ENCODE measurements at regions not wholly inside any gene's neighbourhood (a gene's known extent, or its start where the extent isn't known, plus 50 kb on each side); places are given as distances from the start of the nearest gene placed in this dataset.

DNA sequence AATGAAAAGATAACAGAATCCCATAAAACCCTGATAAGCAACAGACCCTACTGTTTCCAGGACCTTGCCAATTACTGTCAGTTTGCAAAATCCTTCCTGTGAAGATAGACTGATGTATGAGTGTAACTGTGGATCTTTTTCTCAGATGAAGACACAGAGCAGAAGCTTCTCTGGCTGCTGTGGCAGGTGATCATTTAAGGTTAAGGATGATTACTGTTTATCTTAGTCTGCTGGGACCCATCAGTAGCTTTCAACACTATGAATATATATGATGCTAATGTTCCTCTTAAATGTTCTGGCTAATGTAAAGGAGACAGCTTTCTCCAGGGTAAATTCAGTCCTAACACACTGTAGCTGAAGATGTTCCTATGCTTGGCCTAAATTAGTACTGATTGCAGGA is 56.0 kb upstream of the CTTNBP2 start:
- DNase-seq, result no peak

DNA sequence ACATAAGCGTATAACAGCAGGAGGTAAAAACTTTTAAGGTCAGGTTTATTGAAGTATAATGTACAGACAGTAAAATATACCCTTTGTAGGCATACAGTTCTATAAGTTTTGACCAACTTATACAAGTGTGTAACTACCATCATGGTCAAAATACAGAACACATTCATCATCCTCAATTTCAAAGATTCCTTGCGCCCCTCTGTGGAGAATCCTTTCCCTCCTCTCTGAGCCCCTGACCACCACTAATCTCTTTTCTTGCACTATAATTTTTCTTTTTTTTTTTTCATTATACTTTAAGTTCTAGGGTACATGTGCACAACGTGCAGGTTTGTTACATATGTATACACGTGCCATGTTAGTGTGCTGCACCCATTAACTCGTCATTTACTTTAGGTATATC is 58.1 kb upstream of the CTTNBP2 start:
- DNase-seq, result no peak

DNA sequence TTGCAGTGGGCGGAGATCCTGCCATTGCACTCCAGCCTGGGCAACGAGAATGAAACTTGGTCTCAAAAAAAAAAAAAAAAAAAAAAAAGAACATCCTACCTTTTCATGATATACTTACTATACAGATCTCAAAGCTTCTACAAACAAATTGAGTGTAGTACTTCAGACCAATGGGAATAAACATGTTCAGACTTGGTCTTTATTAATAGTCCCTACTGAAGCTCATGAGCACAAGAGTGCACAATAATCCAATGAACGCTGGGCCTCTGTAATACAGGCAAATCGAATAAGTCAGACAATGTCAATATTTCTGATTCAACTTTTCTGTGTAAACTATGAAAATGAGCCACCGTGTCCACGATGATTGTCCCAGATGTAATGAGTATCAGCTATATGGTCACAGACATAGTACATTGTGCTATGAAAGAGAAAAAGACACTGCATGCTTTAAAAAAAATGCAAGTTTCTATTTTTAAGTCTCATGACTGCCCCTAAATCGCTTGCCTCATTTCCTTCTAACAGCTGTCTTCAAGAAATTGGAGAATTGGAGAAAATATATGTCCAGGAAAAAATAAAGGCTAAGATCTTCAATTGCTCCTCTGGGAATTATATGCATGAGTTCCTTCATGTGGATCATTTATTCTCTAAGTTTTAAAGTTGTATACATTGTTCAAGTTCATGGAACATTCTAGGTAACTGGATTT is 64.0 kb upstream of the CTTNBP2 start:
- no peak for DNase-seq

DNA sequence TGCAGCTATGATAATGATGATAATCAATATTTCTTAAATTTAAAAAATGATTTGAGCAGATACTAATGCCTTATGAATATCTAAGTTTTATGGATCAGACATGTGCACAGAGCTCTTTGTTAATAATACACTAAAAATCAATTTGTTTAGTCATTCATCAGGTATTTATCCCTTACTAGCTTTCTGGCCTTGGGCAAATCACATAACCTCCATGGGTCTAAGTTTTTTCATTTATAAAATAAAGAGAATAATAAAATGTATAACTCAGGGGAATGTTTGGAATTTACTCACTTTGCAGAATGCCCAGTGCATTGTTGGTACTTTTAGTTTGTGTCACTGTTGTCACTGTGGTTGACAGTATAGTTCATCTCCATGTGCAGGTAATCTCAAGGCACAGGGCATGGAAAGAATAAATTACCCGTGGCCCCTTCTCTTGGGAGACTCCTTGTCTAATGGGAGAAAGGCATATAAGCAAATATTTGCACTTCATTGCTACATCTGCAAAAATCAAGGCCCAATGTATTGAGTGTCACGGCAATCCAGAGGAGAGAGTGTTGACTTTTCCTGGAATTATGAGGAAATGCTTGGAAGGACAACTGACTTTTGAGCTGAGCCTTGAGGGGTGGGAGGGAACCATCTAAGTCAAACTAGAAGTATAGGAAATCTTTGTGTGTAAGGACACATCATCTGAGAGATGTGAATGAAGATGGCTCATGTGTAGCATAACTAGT is 64.7 kb upstream of the CTTNBP2 start:
- DNase-seq, result no peak

DNA sequence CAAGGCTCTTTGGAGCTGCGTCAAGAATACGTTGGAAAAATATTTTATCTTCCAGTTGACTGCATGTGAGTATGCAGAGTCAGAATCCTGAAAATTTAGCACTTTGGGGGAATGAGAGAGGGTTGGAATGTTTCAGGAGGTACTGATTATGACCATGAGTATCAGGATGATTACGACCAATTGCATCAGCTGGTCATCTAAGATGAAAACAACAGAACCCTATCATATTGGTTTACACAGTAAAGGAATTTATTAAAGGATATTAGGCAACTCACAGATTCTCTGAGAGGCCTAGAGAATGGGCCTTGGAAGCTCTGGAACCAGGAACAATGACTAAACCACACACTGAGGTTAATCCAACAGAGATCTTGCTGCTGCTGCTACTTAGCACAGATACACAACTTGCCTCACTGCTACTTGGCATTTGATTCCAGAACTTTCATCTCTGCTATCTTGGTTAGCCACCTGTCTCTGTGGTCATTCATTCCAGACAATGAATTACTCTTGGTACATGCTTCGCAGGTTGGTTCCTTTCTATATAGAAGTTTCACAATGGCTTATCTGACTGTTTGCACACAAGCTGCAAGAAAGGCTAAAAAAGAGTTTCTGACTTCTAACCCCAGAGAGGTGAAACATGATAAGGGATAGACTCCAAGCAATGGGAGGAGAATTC is 68.0 kb upstream of the CTTNBP2 start:
- no peak for DNase-seq

DNA sequence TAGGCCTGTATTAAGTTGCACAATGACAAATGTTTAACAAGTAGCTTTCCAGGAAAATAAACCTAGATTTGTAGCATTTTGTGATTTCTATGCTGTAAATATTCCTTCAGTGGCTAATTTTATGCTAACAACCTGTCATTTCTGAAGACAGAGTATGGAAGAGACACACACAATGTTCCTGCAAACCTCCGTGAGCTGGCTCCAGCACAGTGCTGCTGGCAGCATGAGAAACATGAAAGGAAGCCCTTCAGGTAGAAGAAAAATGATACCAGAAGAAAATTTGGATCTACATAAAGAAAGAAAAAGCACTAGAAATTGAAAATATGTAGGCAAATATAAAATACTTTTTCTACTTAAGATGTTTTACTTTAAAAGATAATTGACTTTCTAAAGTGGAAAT is 69.5 kb upstream of the CTTNBP2 start:
- DNase-seq, result no peak

DNA sequence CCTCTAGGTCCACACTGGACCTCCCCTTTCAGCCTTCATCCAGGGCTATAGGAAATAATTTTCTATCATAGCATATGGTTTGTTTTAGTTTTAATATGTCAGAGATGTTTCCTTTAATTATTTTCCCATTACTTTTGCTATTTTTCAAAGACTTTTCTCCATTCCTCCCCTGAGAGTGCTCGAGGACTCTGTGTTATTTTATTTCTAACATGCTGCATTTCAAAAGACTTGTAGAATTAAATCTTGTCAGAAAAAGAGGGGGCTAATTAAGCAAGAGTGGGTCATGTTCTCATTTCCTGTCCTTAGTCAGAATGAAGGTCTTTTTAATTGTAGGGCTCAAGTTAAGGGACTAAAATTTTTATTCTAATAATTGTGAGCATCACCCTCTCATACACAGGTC is 71.6 kb upstream of the CTTNBP2 start:
- no peak for DNase-seq

DNA sequence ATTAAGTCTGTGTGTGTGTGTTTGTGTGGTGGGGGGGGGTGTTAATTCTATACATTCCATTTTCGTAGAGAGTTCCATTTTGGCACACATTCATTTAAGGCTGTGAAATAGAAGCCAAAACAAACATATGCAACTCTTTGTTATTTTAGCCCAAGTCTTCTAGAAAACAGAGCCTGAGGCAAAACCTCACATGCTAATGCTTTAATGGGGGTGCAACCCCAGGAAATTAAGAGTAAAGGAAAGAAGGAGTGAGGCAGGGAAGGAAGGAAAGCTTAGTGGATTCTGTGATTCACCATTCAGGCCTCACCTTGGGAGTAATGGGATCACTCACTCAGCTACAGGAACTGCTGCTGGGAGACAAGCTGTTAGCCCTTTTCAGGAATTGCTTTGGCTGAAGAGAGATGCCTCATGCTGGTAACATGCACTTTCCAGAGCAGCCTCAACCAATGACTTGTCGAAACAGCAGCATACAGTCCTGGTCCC is 73.0 kb upstream of the CTTNBP2 start:
- no peak for DNase-seq

DNA sequence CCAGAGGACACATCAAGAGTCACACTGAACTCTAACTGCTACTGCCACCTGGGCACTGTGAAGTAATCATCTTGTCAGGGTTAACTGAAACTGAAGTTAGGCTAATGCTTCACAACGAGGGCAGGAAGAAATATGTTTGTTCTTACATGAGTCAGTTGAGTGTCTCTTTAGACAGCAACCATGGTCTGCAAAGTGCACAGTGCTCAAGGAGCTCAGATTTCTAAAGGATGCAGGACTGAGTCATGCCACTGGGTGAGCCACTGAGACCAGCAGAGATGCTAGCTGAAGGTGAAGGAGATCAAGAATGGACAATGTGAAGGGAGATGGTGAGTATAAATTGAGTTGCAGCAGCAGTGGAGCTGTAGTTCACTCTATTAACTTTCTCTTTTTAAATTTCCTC is 76.0 kb upstream of the CTTNBP2 start:
- DNase-seq, result no peak

DNA sequence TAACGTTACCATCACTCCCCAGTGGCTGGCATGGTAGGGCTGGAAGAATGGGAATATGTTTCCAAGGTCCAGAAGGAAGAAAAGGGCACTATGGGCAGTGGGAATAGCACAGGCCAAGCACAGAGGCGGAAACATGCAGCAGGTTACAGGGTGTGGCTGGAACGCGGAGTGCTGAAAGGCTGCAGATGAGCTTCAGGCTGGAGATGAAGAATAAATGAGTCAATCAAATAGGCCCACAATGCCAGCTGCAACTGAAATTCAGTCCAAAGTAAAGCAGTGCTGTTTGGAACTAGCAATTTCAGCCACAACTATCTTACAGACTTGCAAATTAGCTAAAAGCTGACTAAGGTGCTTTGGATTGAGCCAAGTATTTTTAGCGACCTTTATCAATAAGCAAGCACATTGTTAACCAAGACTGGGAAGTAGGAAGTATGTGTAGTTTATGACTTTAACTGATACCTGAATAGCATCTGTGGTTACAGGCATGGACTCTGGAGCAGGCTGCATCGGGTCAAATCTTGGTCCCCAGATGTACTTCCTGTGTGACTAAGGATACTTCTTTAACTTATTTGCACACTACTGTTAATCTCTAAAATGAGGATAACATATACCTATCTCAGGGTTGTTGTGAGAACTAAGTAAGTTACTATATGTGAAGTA is 77.5 kb upstream of the CTTNBP2 start:
- no peak for DNase-seq

DNA sequence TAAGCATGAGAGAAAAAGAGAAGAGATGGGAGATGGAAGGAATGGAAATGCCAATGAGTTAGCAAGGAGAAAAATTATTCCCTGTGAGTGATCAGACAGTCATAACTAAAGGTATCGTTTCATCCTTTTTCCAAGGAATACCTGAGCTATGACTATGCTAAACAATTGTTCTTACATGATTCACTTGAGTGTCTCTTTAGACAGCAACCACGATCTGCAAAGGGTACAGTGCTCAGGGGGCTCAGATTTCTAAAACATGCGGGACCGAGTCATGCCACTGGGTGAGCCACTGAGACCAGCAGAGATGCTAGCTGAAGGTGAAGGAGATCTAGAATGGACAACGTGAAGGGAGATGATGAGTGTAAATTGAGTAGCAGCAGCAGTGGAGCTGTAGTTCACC is 78.0 kb upstream of the CTTNBP2 start:
- no peak for DNase-seq

DNA sequence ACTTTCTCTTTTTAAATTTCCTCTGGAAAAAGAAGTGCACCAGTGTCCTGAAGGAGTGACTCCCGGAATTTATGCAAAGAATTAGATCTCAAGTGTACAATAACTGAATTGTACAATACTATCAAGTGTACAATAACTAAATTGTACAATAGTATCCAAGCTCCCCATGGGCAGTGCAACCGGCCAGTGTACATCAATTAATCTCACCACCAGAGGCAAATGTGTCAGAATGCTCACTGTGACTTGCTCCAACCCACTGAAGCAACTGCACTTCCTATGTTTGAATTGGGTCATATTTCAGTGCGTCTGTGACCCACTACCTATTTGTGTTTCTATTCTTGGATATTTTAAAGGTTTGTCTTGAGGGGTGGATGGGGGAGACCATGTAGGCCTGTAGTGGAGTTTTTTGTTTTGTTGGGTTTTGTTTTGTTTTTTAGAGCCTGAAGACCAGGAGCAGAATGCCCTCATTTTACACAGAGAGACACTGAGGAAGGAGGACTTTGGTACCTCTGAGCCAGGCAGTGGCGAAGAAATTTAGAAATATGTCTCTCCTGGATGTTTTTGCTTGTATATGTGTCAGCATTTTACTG is 78.5 kb upstream of the CTTNBP2 start:
- DNase-seq, result no peak

DNA sequence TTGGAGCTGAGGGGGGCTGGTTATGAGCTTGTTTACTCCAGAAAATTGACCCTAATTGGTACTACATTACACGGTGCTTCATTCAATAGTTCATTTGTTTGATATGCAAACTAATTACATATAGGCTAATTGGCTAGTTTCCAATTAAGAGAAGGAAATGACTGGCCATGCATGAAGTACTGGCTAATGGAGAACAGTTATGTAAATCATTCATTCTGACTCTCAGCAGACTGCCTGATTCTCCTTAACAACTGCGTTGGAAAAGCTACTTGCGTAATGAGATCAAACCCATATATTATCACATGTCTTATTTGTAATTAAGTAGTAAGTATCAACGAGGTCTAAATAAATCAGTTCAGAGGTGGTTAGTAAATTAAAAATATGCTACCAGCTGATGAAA is 81.8 kb upstream of the CTTNBP2 start:
- DNase-seq, result no peak

DNA sequence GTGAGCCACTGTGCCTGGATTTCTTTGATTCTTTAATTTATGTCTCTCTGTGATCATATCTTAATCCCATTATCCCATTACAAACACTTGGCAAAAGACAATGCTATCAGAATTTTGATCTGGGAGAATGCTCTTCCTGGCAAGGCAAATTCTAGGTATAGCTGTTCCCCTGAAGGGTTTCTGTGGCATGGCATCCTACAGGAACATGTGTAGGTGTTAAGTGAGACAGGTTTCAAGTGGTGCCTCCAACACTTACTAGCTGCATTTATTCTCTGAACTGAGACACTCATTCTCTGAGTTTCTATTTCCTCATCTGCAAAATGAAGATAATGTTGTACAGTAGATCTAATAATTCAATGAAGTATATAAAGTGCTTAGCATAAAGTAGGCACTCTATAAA is 87.1 kb upstream of the CTTNBP2 start:
- DNase-seq, result no peak

DNA sequence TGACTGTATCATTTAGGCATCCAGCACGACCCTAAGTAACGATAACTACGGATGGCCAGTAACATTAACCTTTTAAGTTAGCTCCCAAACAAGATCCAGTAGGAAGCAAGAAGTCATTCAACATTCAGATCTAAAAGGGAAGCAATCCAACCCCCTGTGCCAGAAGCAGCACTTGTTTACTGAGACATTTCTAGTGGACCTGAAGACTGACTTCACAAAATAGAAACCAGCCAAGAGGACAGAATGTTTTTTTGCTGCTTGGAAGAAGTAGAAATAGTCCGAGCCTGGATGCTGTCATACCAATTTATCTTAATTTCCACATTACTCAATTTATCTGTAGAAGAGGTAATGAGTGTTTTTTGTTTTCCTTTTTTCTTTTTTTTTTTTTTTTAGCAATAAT is 88.0 kb upstream of the CTTNBP2 start:
- no peak for DNase-seq

DNA sequence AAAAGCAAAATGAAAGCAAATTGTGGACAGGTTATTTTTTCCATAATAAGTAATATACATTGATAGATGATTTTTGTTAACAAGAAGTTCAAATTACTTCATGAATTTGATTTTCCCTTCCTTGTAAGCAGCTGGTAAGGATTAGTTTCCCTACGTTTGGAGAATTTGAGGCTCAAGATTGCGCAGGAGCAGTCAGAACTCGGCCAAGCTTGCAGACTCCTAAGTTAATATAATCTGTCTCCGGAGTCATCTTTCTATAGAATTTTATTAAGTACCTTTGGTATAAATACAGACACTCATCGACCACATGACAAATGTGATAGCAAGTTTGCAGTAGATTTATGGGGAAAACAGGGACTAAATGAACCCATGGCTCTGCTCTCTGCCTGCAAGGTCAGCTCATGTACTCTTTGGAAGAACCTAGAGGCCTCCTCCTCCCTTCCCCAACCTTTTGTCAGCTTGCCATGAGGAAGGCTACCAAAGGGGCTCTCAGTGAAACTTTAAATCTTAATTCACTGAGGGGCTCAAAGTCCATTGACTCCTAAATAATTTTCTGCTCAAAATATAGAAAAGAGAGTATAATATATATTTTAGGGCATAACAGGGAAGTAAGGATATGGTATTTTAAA is 89.2 kb upstream of the CTTNBP2 start:
- no peak for DNase-seq

DNA sequence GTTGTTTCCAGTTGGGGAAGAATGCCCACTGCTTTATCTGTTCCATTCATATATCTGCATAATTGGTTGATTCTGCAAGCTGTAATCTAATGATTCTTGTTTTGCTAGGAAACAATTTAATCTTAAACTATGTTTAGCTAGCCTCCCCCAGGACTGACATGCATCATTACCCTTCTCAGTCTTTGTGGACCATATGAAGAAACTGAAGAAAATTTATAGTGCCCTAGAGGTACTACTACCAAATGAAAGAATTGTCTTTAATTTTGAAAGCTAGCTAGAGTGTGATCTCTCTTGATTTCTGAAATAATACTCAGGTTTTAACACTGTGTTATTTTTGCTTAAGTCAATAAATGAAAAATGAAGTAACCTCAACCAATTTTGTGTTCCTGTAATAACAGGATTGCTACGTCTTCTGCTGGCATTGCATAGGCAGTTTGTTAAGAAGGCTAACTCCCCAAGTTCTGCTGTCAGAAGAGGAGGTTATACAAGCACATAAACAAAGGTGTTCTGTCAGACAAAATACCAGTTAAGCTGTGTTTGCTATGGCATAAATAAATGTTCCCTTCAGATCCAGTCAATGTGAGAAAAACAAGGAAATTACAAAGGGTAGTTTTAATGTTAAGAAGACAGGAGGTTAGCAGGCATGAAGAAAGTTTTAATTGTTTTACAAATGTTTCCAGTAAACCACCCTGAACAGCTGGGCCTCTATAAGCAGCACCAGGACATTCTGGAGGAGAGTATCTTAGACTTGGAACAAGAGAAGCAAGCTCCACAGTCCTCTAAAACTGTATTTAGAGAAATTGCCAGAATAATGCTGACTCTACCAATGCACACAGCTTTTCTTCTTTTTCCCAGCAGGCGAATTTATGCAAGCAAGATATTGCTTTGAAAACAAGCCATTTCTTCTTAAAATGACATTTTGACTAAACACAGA is 90.3 kb upstream of the CTTNBP2 start:
- no peak for DNase-seq

DNA sequence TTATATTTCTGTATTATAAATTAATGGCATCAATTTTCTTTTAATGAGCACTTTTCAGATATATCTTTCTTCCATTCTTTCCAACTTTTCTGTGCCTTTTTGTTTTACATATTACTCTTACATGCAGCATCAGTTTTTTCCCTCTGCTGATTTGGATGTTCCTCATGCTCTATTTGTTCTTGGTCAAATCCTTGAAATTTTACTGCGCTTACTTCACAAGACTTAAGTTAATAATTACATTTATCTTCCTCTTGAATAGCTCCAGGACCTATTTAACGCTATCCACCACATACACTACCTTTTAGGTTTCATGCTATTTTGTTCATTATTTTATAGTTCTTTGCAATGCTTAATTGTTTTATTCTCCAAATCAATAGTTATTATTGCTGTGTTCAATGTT is 97.6 kb upstream of the CTTNBP2 start:
- no peak for DNase-seq

DNA sequence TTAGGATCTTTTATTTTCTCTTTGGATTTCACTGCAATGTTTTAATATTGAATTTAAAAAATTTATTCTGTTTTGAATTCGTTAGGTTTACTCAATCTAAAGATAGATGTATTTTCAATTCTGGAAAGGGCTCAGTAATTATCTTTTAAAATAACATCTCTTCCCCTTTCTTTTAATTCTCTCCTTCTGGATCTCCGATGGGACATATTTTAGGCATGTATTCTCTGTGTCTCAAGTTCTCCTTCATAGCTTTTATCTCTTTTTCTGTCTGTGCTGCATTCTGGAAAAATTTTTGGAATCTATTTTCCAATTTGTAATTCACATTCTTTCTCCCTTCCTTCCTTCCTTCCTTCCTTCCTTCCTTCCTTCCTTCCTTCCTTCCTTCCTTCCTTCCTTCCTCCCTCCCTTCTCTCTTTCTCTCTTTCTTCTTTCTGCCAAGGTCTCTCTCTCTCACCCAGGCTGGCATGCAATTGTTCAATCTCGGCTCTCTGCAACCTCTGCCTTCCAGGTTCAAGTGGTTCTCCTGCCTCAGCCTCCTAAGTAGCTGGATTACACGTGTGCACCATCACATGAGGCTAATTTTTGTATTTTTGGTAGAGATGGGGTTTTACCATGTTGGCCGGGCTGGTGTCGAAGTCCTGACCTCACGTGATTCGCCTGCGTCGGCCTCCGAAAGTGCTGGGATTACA is 98.5 kb upstream of the CTTNBP2 start:
- DNase-seq, result no peak

DNA sequence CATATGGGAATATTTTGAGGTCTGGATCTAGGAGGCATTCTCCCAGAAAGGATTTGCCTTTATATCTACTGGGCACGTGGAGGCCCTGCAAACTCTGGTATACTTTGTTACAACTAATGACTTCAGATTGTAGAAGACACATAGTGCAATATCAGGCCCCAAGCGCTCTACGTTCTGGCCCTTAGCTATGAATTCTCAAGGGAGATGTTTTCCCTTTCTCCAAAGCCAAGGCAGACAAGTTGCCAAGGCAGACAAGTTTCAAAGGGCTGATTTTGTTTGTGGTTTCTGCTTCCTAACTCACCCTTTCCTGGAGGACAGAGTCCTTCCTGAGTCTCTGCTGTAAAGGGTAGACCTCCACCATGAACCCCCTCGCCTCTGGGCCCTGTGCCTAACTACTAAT is 99.4 kb upstream of the CTTNBP2 start:
- DNase-seq, result no peak

DNA sequence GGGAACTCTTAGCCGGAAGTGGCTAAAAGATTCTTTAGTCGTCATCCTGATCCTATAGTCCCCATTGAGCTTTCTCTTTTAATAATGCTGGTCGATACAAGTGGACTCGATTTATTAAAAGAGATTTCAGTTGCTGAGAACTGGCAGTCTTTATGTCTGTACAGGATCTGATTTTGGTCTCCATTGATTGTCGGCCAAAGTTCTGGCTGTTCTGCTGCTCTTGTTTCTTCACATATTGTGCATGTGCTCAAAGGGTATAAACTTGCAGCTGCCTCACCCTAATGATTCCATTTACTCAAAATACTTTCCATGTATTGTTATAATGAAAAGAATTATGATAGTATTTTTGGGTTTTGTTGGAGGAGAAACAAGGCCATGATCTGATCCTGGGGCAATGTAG is 100.7 kb upstream of the CTTNBP2 start:
- DNase-seq, result no peak

Data from NCI-H748 treated with DMSO at 0.1 percent for 48 hours (cell line).